Karpas-422 (cell line): ENCODE measurements at regions not wholly inside any gene's neighbourhood (a gene's known extent, or its start where the extent isn't known, plus 50 kb on each side); places are given as distances from the start of the nearest gene placed in this dataset.

Experiments
- DNase-seq: peaks from one replicate; pipeline ENCODE4 v3.0.0-alpha.2; 2015
- H2AFZ ChIP-seq: fragments of 200-600 bp; sonication (generic); 2 replicates; pipeline ENCODE4 v1.6.1; 2014; ENCODE audit warnings: antibody characterized with exemption, low read length, mixed read lengths
- H3K27ac ChIP-seq: fragments of 200-600 bp; sonication (generic); 2 replicates; pipeline ENCODE4 v1.5.1; 2014; ENCODE audit warnings: mild to moderate bottlenecking, low read length, moderate library complexity
- H3K27me3 ChIP-seq: fragments of 200-600 bp; sonication (generic); 2 replicates; pipeline ENCODE4 v1.6.1; 2014; ENCODE audit warnings: low read length, mixed read lengths
- H3K36me3 ChIP-seq: fragments of 200-600 bp; sonication (generic); 2 replicates; pipeline ENCODE4 v1.6.1; 2014; ENCODE audit warnings: low read length, mixed read lengths; ENCODE audit not compliant: insufficient read depth
- H3K4me1 ChIP-seq: fragments of 200-600 bp; sonication (generic); 2 replicates; pipeline ENCODE4 v1.6.1; 2014; ENCODE audit warnings: mild to moderate bottlenecking, low read length, mixed read lengths
- H3K4me2 ChIP-seq: fragments of 200-600 bp; sonication (generic); 2 replicates; pipeline ENCODE4 v1.6.1; 2014; ENCODE audit warnings: low read length, low read depth, mild to moderate bottlenecking; ENCODE audit not compliant: poor library complexity, severe bottlenecking
- H3K4me3 ChIP-seq: fragments of 200-600 bp; sonication (generic); 2 replicates; pipeline ENCODE4 v1.5.1; 2014; ENCODE audit warnings: mild to moderate bottlenecking, antibody characterized with exemption, low read length, mixed read lengths
- H3K79me2 ChIP-seq: fragments of 200-600 bp; sonication (generic); 2 replicates; pipeline ENCODE4 v1.6.1; 2014; ENCODE audit warnings: mild to moderate bottlenecking, low read length, mixed read lengths
- H3K9ac ChIP-seq: fragments of 200-600 bp; sonication (generic); 2 replicates; pipeline ENCODE4 v1.6.0; 2014; ENCODE audit warnings: low read length
- H3K9me2 ChIP-seq: fragments of 200-600 bp; sonication (generic), shearing (Covaris generic); replicated peaks from 2 replicates; pipeline ENCODE4 v1.6.0; 2014; ENCODE audit warnings: mild to moderate bottlenecking, low read length, moderate library complexity; ENCODE audit not compliant: insufficient read depth
- H3K9me3 ChIP-seq: fragments of 300-700, 200-600 bp; sonication (generic); 2 replicates; pipeline ENCODE4 v1.6.1; 2014; ENCODE audit warnings: low read length, mixed read lengths
- H4K20me1 ChIP-seq: fragments of 200-600 bp; sonication (generic); 2 replicates; pipeline ENCODE4 v1.6.1; 2014; ENCODE audit warnings: mild to moderate bottlenecking, antibody characterized with exemption, low read length, low read depth; ENCODE audit not compliant: insufficient read depth

GRCh38 chr9:78778861-78779374 lies 482.0 kb downstream of the PSAT1 start:
- Histone ChIP-seq H3K36me3 (no peaks in the 10 kb centered on the region), H3K27ac (no peak overlapping the region), H4K20me1 (no peaks in the 10 kb centered on the region), H3K9ac (no peak overlapping the region), H3K4me1 (peaks cover 16% of the 10 kb centered on the region), H3K27me3 (no peaks in the 10 kb centered on the region), H3K9me2 (no peaks in the 10 kb centered on the region), H3K9me3 (no peaks in the 10 kb centered on the region), H3K79me2 (no peaks in the 10 kb centered on the region), H2AFZ (no peak overlapping the region), H3K4me2 (no peak overlapping the region), H3K4me3 (no peak overlapping the region)
- DNase-seq = no peak

GRCh38 chr9:78781681-78782080 lies 484.8 kb downstream of the PSAT1 start:
- no peak for DNase-seq

GRCh38 chr9:78782234-78782633 lies 485.3 kb downstream of the PSAT1 start:
- Histone ChIP-seq H3K79me2 (no peaks in the 10 kb centered on the region), H2AFZ (no peak overlapping the region), H3K9me3 (no peaks in the 10 kb centered on the region), H3K4me1 (no peaks in the 10 kb centered on the region), H3K27me3 (no peaks in the 10 kb centered on the region), H3K4me3 (no peak overlapping the region), H3K27ac (no peak overlapping the region), H3K9ac (no peak overlapping the region), H3K4me2 (no peak overlapping the region), H4K20me1 (no peaks in the 10 kb centered on the region), H3K36me3 (no peaks in the 10 kb centered on the region), H3K9me2 (no peaks in the 10 kb centered on the region)
- no peak for DNase-seq

More at GRCh38 chr9:78781681-78782080, 484.8 kb downstream of the PSAT1 start:
- Histone ChIP-seq H3K79me2 (no peaks in the 10 kb centered on the region), H3K36me3 (no peaks in the 10 kb centered on the region), H3K27me3 (no peaks in the 10 kb centered on the region), H3K4me3 (no peak overlapping the region), H3K9me2 (no peaks in the 10 kb centered on the region), H3K4me1 (no peaks in the 10 kb centered on the region), H3K9me3 (no peaks in the 10 kb centered on the region), H3K27ac (no peak overlapping the region), H4K20me1 (no peaks in the 10 kb centered on the region), H3K4me2 (no peak overlapping the region), H2AFZ (no peak overlapping the region), H3K9ac (no peak overlapping the region)

DNA sequence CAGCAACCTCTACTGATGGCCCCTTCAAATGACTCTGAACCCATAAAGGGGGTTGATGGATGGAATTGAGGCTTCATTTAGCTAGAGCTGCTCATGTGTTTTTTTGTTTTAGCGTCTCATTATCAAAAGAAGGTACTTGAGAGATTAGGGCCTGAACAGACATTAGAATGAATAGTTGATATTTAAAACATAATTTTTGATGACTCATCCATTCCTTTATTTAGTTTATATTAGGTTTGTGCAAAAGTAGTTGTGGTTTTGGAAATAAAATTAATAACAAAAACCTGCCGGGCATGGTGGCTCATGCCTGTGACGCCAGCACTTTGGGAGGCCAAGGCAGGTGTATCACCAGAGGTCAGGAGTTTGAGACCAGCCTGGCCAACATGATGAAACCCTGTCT lies 485.9 kb downstream of the PSAT1 start:
- H3K36me3 ChIP-seq = no peaks in the 10 kb centered on the region
- H3K79me2 ChIP-seq = no peaks in the 10 kb centered on the region
- no peaks in the 10 kb centered on the region for H4K20me1 ChIP-seq
- no peak overlapping the region for H3K4me2 ChIP-seq
- no peaks in the 10 kb centered on the region for H3K27me3 ChIP-seq
- no peaks in the 10 kb centered on the region for H3K9me2 ChIP-seq
- no peak overlapping the region for H3K27ac ChIP-seq
- no peak overlapping the region for H3K4me3 ChIP-seq
- H2AFZ ChIP-seq = no peak overlapping the region
- H3K9ac ChIP-seq = no peak overlapping the region
- no peaks in the 10 kb centered on the region for H3K4me1 ChIP-seq
- DNase-seq = no peak
- H3K9me3 ChIP-seq = no peaks in the 10 kb centered on the region

DNA sequence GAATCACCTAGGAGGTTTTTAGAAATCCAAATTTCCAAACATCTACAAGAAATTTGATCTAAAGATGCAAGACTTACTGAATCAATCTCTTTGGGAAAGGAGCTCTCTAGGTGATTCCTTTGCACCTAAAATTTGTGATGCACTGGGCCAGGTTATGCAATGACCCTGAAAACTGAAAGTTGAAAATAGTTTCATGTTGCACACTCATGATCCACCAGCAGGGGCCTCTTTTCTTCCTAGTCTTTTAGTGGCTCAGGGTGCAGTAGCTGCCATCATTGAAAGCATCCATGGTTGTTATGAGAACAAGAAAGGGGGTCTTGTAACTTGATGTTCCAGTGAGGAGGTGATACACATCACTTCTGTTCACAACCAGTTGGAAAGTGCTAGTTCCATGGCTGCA lies 486.8 kb downstream of the PSAT1 start:
- H3K9me3 ChIP-seq = no peaks in the 10 kb centered on the region
- DNase-seq = peak; percentile 54
- H3K4me2 ChIP-seq = no peak overlapping the region
- H4K20me1 ChIP-seq = no peaks in the 10 kb centered on the region
- H3K27me3 ChIP-seq = no peaks in the 10 kb centered on the region
- H3K36me3 ChIP-seq = no peaks in the 10 kb centered on the region
- no peak overlapping the region for H3K4me3 ChIP-seq
- no peak overlapping the region for H3K27ac ChIP-seq
- no peaks in the 10 kb centered on the region for H3K4me1 ChIP-seq
- no peaks in the 10 kb centered on the region for H3K79me2 ChIP-seq
- H2AFZ ChIP-seq = no peak overlapping the region
- no peaks in the 10 kb centered on the region for H3K9me2 ChIP-seq
- H3K9ac ChIP-seq = no peak overlapping the region

DNA sequence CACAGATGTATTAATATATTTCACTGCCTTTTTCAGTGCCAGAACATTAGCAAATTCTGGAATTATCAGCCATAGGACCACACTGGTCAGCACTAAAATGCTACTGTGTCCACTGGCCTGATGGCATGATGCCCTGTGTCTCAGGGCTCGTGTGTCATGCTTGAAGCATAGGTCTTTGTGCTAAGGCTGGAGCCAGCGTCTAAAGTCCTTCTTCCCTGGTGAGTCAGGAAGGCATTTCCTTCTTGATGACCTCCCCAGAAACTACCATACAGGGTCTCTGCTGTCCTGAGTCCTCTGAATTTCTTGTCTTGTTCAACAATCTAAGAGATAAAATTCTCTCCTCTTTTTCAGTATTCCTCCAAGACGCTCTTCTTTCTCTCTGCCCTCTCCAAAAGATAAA lies 489.9 kb downstream of the PSAT1 start:
- Histone ChIP-seq H3K9me2 (no peaks in the 10 kb centered on the region), H3K36me3 (no peaks in the 10 kb centered on the region), H3K79me2 (no peaks in the 10 kb centered on the region), H4K20me1 (no peaks in the 10 kb centered on the region), H2AFZ (no peak overlapping the region), H3K27me3 (no peaks in the 10 kb centered on the region), H3K9me3 (no peaks in the 10 kb centered on the region), H3K4me1 (no peaks in the 10 kb centered on the region), H3K4me3 (no peak overlapping the region), H3K9ac (no peak overlapping the region), H3K4me2 (no peak overlapping the region), H3K27ac (no peak overlapping the region)
- no peak for DNase-seq

- Histone ChIP-seq H3K9ac (no peak overlapping the region), H4K20me1 (no peaks in the 10 kb centered on the region), H3K4me3 (no peak overlapping the region), H3K9me2 (no peaks in the 10 kb centered on the region), H3K27me3 (no peaks in the 10 kb centered on the region), H3K36me3 (no peaks in the 10 kb centered on the region), H2AFZ (no peak overlapping the region), H3K9me3 (no peaks in the 10 kb centered on the region), H3K4me1 (no peaks in the 10 kb centered on the region), H3K27ac (no peak overlapping the region), H3K79me2 (no peaks in the 10 kb centered on the region), H3K4me2 (no peak overlapping the region)
- no peak for DNase-seq
Observed at GRCh38 chr9:78788101-78788500, 491.2 kb downstream of the PSAT1 start.

DNA sequence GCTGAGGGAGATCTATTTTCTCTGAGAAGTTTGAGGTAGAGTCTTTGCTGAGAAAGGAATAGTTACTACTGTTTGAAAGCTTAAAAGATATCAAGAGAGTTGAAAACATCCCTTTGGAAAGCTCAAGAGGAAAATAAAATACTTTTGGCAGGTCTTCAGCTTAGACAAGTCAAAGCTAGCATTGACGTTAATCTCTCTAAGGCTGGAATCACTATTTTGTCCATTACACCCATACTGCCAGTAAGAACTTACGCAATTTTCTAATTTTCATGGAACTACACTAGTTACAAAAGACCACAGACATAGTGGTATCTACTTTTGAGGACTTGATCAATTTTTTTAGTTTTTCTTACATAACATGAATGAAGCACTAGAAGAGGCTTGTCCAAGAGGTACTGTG lies 494.9 kb downstream of the PSAT1 start:
- Histone ChIP-seq H2AFZ (no peak overlapping the region), H3K9ac (no peak overlapping the region), H3K9me2 (no peaks in the 10 kb centered on the region), H3K36me3 (no peaks in the 10 kb centered on the region), H4K20me1 (no peaks in the 10 kb centered on the region), H3K4me3 (no peak overlapping the region), H3K4me2 (no peak overlapping the region), H3K27me3 (no peaks in the 10 kb centered on the region), H3K9me3 (no peaks in the 10 kb centered on the region), H3K79me2 (no peaks in the 10 kb centered on the region), H3K27ac (no peak overlapping the region), H3K4me1 (no peaks in the 10 kb centered on the region)
- DNase-seq = no peak

- no peaks in the 10 kb centered on the region for H3K9me3 ChIP-seq
- H3K4me1 ChIP-seq = no peaks in the 10 kb centered on the region
- no peak for DNase-seq
- H3K79me2 ChIP-seq = no peaks in the 10 kb centered on the region
- H3K4me2 ChIP-seq = no peak overlapping the region
- H3K27me3 ChIP-seq = no peaks in the 10 kb centered on the region
- no peaks in the 10 kb centered on the region for H3K36me3 ChIP-seq
- H4K20me1 ChIP-seq = no peaks in the 10 kb centered on the region
- H2AFZ ChIP-seq = no peak overlapping the region
- H3K9me2 ChIP-seq = no peaks in the 10 kb centered on the region
- H3K9ac ChIP-seq = no peak overlapping the region
- H3K4me3 ChIP-seq = no peak overlapping the region
- H3K27ac ChIP-seq = no peak overlapping the region
Observed at GRCh38 chr9:78792745-78793144, 495.8 kb downstream of the PSAT1 start.
